GM12892 (cell line): ENCODE measurements at regions not wholly inside any gene's neighbourhood (a gene's known extent, or its start where the extent isn't known, plus 50 kb on each side); places are given as distances from the start of the nearest gene placed in this dataset.

Experiments used
- POLR2A ChIP-seq: IDR thresholded peaks from 2 replicates; pipeline ENCODE4 v1.6.1; 2011; ENCODE audit warnings: low read depth, low read length, control low read depth
- TAF1 ChIP-seq: IDR thresholded peaks from 2 replicates; pipeline ENCODE4 v1.6.1; 2011; ENCODE audit warnings: low read depth, mild to moderate bottlenecking, control low read depth, low read length, borderline replicate concordance

DNA sequence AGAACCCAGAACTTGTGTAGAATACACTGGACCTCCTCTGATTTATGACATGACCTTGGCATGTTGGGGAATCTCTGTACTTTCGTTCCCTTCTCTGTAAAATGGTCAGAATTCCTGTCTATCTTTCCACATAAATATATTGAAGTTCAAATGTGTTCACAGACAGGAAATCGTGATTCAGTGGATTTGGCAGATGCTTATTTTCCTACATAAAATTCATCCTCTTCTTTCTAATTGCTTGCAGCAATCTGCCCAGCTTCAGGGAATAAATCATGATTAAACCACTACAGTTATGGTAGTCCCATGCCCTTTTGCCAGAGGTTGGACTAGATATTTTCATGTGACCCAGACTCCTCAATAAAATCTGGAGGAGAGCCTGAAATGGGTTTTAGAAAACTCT, 52.1 kb upstream of the ARL15 start:
- TF ChIP-seq POLR2A (no peak), TAF1 (no peak)
